ENCODE measurements at regions not wholly inside any gene's neighbourhood (a gene's known extent, or its start where the extent isn't known, plus 50 kb on each side); places are given as distances from the start of the nearest gene placed in this dataset.
"Not testable (repeated sequence)": the region's sequence is repeated elsewhere in the genome, so short reads cannot be mapped to it uniquely, and the experiment has no call there.

DNA sequence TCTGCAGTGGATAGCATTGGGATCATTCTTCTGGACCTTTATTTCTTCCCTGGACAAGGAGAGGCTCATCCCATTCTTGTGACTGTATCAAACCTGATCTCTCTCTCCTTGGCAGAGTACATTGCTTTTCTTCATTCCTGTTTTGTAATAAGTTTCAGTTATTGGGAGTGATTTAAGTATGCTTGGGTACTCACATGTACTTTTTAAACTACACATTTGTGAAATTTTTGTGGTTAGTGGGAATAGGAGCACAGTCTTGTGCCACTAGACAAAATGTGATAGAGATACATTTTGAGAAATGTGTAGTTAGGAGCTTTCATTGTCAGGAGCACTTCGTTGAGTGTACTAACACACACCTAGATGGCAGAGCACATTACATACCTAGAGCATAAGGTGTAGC is 262.6 kb downstream of the C3orf38 start:
- no peak for FAIRE-seq

DNA sequence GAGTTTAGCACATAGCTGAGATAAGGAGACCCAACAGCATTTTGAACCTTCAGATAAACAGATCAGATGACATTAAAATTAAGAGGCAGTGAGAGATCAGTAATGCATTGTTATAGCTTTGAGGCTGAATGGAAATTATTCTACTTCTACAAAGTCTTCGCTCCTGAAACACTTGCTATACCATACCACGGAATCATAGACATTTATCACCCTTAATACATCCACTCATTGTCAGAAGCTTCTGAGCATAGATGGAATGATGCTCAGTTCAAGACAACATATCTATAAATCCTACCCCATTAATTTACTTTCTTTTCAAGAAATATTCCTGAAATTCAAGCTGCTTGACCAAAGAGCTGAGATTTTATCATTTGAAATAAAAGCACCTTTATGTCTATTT is 266.7 kb downstream of the C3orf38 start:
- FAIRE-seq, result no peak

DNA sequence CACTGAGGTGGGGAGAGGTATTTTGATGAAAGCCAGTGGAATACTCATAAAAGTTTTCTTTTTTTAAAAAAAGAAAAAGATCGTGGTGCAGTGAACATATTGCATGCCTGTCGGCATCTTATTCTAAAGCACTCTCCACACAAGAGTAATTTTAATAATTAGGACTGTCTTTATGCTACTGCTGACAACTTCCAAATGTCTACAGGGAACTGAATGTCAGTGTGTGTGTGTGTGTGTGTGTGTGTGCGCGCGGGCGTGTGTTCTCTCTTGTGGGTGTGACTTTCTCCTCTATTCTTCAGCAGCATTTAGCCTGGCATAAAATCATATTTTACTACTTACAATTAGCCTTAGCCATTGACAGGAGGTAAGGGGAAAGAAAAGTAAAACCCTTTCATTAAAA is 268.5 kb downstream of the C3orf38 start:
- FAIRE-seq, result no peak

DNA sequence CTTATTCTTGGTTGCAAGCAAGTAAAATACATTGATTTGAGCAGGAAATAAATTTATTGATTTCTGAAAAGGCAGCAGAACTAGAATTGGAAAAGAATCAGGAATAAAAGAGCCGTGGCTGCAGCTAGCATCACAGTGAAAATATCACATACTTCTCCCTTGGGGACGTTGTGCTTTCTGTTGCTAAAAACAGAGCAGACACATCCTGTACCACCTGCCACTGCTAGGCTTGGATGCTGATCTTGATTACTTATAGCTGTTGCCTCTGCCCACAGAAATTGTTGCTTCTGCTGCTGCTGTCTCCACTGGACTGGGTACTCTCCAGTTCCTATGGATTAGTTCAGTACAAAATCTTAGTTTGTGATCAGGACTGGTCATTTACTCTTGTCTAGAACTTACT is 283.8 kb downstream of the C3orf38 start:
- FAIRE-seq, result no peak

DNA sequence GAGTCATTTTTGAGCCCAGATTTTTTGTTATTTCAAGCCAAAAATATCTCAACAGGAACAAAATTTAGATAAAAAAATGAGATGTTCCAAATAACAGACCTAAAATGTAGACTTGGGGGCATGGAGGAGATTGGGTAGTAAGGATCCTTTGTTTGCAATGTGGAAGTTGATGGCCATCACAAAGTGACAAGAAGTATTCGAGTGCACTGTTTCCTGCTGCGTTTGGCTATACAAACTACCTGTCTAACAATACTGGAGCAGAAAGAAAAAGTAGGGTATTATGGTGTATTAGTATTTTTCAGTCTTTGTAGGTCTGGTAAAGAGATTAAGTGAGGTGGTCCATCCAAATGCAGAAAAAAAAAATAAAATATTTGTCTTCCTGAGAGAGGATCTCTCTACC is 284.2 kb downstream of the C3orf38 start:
- no peak for FAIRE-seq

DNA sequence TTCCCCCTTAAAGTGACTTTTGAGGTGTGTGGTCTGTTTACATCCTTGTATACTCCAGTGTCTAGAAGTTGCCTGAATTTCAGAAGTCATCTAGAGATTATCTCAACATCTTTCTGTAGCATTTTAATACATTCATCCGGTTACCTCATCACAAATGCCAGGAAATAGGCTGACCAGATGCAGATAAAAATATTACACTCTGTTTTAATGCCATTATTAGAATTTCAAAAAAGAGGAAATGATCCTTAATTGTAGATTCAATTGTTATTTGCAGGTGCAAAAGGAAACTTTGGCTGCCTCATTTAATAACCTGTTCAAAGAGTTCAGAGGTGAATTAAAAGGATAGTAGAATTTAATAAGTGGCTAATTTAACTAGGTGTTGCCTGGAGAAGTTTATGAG is 290.9 kb downstream of the C3orf38 start:
- FAIRE-seq, result no peak

DNA sequence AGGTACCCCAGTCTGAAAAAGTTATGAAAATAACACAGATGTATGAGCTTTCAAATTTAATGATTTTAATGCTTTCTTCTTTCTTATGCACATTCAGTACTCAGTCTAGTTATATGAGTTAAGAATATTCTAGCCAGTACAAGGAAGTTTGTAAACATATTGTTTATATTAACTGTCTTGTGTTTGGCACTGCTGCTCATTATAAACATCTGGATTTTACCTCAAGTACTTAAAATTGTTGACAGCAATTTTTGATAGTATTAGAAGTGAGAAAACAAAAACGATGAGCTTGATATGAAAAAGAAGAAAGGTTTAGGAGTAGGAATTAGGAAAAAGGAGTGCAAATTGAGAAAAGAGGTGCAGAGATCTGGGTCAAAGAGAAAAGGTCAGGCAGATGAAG is 293.3 kb downstream of the C3orf38 start:
- no peak for FAIRE-seq

DNA sequence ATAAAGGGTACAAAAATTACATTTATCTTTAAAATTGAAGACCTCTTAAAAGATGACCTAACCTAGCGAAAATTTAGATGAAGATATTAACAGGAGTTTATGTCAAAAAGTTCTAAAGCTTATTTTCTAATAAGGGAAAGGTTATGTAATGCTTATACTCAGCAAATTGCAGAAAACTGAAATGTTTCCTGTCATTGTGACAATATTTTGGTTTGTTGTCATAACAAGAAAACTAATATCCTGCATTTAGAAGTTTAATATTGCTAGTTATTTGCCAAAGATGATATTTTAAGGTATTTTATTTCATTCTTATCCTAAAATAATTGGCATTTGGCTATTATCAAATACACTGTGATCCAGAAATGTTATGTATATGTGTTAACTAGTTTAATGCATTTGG is 294.5 kb downstream of the C3orf38 start:
- FAIRE-seq, result no peak

DNA sequence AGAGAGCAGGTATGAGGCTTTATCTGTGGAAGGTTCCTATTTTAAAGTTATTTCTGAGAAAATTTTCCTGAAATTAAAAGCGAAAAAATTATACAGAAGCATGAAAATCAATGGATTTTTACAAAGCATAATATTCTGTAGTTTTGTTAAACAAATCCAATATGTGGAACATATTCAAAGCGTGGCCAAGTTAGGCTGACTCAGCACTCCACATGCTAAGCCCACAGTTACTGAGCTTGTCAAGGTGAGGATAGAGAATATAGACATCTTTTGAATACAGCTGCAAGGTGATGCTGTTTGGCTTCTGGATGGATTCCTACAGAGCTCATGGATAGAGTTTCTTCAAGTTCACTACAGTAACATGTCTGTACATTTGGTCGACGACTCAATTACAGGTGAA is 302.5 kb downstream of the C3orf38 start:
- no peak for FAIRE-seq

DNA sequence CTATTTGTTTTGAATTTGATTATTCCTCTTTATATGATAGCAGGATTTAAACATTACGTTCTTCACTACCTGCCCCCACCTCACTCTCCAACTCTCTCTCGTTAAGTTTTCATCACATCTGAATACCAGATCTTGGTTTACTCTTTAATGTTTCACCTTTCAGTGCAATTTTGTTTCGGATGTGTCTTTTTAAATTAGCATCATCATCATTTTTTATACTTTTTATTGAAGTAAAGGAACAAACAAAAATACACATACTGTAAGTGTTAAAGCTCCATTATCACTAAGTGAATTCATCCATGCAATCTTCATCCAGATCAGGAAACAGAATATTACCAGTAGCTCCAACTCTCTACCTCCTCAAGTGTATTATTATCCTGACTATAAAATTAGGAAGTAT is 310.6 kb downstream of the C3orf38 start:
- FAIRE-seq, result no peak

DNA sequence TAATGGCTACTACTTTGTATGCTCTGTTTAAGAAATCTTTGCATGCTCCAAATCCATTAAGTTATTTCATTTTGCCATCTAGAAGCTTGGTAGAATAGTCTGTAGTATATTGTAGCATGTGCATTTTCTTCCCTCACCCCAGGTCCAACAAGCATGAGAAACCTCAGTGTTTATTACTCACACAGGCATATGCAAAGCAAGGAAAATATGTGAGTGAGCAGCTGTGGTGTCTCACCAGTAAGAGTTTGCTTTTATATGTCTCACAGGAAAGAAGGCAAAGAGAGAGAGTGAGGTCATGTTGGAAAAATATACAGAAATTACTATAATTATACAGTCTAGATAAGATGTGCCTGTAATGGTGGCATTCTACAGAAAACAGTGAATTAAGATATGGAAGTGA is 312.5 kb downstream of the C3orf38 start:
- no peak for FAIRE-seq

DNA sequence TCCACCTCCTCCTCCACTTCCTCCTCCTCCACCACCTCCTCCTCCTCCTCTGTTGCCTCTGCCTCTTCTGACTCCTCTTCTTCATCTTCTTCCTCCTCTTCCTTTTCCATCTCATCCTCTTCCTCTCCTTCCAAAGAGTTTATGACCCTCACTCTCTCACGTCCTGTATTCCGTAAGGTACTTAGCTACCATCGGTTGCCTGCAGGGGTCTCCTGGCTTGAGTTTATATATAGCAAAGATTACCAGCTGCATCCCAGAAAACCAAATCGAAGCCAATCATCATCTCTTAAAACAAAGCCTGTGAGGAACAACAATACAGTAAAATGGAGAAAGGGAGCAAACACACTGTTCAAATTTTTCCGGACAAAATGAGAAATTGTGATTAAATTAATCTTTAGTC is 317.4 kb downstream of the C3orf38 start:
- FAIRE-seq, result no peak

DNA sequence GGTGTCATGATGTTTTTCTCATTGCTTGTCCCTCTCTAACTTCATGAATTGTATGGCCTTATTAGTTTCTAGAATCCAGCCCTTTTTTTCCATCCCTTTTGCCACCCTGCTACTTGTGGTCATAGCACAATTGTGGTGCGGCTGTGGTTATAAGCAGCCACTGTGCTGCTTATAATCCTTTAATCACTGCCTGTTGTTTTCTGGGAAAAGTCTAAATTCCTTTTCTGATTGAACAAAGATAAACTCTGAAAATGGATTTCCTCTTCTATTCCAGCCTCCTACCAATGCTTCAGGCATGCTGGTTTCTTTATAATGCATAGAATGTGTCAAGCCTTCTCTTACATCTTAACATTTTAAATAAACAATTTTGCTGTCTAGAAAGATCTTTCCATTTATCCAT is 319.5 kb downstream of the C3orf38 start:
- FAIRE-seq, result no peak

DNA sequence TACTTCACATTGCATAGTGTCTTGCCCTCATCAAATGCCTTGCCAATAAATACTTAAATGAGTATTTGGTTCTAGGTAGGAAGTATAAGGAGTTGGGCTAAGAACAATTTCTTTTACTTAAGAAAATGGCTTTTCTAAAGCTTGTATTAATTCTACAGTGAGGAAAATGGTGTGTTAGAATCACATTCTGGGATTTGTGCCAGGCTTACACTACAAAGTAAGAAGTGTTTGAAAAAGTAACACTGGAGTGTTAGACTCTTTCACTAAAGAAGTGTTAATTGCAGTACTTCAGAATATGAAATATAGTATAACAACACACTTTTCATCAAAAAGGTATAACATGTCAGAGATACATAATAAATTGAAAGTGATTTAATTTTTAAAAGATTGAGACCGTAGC is 328.7 kb downstream of the C3orf38 start:
- no peak for FAIRE-seq

DNA sequence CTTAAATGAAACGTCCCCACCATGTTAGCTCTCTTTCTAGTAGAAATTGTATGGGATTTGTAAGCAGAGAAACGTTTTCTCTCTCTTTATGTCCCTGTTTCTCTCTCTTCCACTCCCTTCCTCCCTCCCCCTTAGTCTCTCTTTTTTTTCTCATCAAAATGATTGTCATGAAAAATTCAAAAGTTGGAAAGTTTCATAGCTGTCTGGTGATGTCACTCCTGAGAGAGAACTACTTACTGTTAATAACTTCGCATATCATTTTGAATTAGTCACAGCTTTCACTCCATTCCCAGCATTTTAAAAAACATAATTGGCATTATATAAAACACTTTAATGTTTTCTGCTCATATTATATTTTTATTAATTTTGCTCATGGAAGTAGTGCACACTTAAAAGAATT is 331.1 kb downstream of the C3orf38 start:
- no peak for FAIRE-seq

DNA sequence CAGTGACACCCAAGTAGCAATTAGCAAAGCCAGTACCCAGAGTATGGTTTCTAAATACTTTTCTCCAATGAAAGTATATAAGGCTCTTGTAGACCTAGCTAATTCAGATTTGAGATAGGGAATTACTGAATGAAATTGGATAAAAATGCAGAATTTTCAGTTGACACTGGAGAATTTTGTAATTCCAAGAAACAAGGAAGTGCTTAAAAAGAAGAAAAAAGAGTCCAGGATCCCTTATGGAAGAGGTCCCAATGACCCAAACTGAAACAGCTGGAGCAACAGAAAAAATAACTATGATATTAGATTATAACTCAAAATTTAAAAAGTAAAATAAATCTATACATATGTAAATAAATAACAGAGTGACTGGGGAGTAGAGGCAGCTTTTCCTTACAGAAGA is 335.2 kb downstream of the C3orf38 start:
- no peak for FAIRE-seq

DNA sequence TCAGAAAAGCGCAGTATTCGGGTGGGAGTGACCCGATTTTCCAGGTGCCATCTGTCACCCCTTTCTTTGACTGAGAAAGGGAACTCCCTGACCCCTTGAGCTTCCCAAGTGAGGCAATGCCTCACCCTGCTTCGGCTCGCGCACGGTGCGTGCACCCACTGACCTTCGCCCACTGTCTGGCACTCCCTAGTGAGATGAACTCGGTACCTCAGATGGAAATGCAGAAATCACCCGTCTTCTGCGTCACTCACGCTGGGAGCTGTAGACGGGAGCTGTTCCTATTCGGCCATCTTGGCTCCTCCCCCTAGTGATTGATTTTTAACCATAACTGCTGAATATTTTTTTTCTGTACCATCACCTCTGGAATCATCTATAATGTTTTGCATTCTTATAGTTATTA is 359.1 kb downstream of the C3orf38 start:
- not testable (repeated sequence) for FAIRE-seq

DNA sequence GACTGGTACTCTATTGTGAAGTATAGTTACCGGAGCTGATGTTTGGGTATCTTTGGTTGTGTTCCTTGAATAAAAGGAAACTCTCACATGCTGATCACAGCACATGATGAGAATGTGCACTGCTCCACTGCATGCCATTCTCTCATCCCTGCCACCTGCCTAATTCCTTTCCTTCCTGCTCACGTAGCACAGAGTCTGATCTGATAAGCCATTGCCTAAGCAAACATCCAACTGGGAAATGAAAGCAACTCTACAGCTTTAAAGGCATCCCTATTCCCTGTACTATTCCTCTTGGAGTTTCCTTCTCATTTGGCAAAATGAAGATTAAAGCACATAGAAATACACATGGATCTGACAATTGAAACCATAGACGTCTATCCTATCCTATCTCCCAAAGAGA is 359.8 kb downstream of the C3orf38 start:
- FAIRE-seq, result no peak

DNA sequence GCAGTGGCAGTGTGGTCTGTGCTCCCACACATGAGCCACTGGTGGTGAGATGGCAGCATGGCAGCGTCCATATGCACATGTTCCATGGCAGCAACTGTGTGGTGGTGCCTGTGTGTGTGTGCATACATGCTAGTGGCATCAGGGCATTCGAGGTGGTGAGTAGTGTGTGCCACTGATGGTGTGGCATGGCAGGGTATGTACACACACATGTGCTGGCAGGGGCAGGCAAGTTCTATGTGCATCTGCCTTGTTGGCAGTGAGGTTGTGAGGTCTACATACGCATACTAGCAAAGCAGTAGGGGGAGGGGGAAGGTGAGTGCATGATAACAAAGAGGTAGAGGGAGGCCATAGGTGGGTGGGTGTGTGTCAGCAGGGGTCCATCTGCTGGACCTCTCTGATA is 378.7 kb downstream of the C3orf38 start:
- FAIRE-seq, result no peak

DNA sequence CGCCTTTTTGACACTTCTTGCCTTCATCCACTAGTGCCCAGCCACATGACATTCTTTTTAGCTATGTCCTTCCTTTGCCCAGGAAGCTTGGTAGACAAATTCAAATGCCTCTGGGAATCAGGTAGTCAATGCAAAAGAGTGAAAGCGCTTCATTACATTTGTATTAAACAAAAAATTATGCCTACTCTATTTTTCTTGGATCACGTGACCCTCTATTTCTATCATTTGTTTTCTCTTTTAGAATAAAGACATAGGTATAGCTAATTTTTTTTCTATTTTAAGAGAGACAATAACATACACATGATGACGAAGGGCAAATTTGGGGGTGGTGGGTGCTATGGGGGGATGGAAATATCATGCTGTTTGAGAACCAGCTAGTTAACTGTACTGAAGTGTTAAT is 384.8 kb downstream of the C3orf38 start:
- FAIRE-seq, result no peak

DNA sequence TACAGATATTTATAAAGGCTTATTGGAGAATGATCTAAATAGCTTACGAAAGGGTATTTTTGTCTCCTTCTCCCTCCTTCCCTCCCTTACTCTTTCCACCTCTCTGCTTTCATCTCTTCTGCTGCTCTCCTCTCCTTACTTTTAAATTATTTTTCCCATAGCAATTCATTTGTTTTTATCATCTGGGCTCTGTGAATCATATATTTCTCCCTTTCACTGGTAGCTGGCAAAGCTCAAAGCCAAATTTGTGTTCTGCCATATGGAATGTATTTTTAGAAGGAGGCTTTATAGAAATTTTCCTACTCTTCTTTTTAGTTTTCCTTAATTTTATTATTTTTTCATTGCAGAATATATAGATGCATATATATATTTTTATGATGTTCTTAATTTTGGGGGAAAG is 385.8 kb downstream of the C3orf38 start:
- FAIRE-seq, result no peak

DNA sequence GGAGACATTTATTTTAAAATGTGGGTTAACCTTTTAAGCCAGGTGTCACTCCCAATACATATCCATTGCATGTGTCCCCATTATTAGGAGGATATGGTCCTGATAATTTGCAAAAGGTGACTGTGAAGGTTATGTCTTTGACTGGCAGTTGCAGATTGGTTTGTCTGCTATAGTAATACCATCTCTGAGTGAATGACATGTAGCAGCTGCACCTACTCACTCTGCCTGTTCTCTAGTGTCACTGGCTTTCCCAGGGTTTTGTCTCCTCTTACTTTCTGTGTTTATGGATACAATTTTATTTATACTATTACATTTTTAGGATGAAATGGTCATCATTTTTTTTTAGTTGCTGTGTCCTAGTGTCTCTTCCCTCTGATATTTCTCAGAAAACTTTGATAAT is 393.2 kb downstream of the C3orf38 start:
- no peak for FAIRE-seq

DNA sequence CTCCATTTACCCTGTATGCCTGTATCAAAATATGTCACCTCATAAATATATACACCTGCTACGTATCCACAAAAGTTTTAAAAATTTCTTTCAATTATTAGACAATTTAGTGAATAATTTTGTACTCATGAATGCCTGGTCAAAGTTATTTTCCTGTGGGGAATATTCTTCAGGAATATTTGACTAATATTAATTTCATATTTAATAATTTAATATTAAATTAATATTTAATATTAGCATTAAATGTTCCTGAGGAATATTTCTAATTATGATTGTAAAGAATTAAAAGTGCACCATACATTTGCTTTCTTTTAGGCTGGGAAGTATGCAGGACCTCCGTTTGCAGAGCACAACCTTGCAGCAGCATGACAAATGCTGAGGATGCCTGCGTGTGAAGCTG is 422.7 kb downstream of the C3orf38 start:
- FAIRE-seq, result no peak

DNA sequence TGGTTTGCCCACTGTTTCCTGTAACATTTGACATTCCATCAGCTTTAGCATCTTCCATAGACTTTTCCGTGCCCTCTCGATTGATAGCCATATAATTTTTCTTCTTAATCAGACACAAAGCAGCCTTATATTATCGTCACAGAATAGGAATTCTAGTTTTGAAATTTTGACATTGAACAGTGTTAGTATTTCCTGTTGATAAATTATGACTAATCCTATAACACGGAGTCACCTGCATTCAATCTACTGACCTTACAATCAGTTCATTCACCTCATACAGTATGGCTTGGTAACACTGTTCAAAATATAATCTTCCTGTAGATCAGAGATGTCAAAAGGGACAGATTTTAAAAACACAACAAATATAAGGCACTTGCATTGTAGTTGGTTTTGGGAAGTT is 423.7 kb downstream of the C3orf38 start:
- no peak for FAIRE-seq

DNA sequence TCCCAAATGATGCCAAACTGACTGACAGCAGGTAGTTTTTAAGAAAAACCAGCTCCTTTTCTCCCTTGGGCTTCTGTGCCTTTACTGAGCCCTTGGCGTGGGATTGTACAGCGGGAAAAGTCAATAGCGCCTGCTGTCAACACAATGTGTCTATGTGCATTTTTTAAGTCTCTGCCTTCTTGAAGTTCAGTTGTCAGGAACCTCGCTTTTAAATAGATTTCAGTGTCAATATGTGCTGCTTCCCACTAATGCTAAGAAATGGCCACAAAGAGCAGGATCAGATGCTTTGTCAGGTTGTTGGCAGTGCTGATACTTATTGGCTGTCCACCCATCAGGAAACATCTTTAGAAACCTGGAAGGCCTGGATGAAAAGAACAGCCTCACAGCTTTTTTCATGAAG is 424.4 kb downstream of the C3orf38 start:
- no peak for FAIRE-seq

DNA sequence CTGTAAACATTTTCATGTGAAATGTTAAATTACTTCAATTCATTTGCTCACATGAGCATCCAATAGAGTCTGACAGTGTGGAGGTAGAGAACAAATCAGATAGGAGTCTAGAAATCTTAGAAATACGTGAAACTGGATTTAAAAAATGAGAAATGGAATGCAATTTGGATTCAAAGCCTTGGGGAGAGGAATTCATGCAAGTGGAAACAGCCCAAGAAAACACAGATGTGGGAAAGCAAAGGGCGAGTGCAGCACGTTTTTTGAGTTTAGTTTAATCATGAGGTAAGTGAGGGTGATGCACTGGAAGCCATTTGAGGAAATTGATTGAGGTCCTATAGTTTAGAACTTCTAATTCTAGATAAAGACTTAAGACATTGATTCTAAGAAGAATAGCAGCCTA is 434.7 kb downstream of the C3orf38 start:
- FAIRE-seq, result no peak

All from islet of Langerhans (tissue), 1 donor.